Keratinocyte (primary cell): ENCODE measurements at regions not wholly inside any gene's neighbourhood (a gene's known extent, or its start where the extent isn't known, plus 50 kb on each side); places are given as distances from the start of the nearest gene placed in this dataset.

Experiments
- EZH2 ChIP-seq: IDR thresholded peaks from one replicate; pipeline ENCODE4 v1.6.1; 2012; ENCODE audit warnings: inconsistent platforms, mild to moderate bottlenecking, low read length, moderate library complexity
- TF ChIP-seq, protein P1 (sequence below), 3 experiments: IDR thresholded peaks in 1 of 3; conservative IDR thresholded peaks in 1 of 3; optimal IDR thresholded peaks in 1 of 3; 2 replicates in 2 of 3; 3 replicates in 1 of 3; pipeline versions ENCODE3 to v1.5.1; 2011; ENCODE audit warnings: low read length in 3 of 3, mild to moderate bottlenecking in 3 of 3, moderate library complexity in 2 of 3, control low read depth in 1 of 3, inconsistent platforms in 1 of 3; ENCODE audit not compliant: insufficient read depth in 2 of 3; ENCODE audit errors: extremely low read depth in 1 of 3

DNA sequence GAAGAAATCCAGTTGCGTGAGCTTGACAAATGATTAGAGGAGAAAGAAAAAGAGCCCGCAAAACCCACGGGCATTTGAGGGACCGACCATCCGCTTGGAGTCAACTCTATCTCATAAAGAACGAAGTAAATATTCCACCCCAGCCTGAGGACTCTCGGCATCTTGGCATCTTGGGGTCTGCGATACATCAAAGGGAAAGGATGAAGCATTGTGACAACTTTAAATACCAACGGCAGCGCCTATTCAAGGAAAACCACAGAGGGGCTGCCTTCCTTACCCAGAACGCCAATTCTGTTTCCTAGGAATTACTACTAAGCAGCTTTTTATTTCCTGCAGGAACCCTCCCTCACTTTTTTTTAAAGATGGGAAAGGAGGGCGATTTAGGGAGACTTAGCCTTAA, 152.2 kb downstream of the FOXL1 start:
- TF ChIP-seq, protein P1, sequence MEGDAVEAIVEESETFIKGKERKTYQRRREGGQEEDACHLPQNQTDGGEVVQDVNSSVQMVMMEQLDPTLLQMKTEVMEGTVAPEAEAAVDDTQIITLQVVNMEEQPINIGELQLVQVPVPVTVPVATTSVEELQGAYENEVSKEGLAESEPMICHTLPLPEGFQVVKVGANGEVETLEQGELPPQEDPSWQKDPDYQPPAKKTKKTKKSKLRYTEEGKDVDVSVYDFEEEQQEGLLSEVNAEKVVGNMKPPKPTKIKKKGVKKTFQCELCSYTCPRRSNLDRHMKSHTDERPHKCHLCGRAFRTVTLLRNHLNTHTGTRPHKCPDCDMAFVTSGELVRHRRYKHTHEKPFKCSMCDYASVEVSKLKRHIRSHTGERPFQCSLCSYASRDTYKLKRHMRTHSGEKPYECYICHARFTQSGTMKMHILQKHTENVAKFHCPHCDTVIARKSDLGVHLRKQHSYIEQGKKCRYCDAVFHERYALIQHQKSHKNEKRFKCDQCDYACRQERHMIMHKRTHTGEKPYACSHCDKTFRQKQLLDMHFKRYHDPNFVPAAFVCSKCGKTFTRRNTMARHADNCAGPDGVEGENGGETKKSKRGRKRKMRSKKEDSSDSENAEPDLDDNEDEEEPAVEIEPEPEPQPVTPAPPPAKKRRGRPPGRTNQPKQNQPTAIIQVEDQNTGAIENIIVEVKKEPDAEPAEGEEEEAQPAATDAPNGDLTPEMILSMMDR (optimal IDR thresholded peaks at IDR 0.05 in 1 of 3, IDR thresholded peaks at IDR 0.05 in 1 of 3, conservative IDR thresholded peaks at IDR 0.05 in 1 of 3; ENCODE audit: extremely low read depth in 1 of 3, insufficient read depth in 2 of 3, low read length in 3 of 3): no peak
- TF ChIP-seq EZH2: no peak
